IPS-18a (cell line): ENCODE measurements at regions not wholly inside any gene's neighbourhood (a gene's known extent, or its start where the extent isn't known, plus 50 kb on each side); places are given as distances from the start of the nearest gene placed in this dataset.

Experiments used
- H3K27ac ChIP-seq: one replicate; pipeline ENCODE4 v1.5.1; 2013; ENCODE audit warnings: low read length
- H3K27me3 ChIP-seq: one replicate; pipeline ENCODE4 v1.6.1; 2013; ENCODE audit warnings: mild to moderate bottlenecking, low read length; ENCODE audit not compliant: control insufficient read depth, insufficient read depth
- H3K36me3 ChIP-seq: one replicate; pipeline ENCODE4 v1.6.1; 2013; ENCODE audit warnings: low read depth, low read length; ENCODE audit not compliant: control insufficient read depth
- H3K4me1 ChIP-seq: one replicate; pipeline ENCODE4 v1.6.1; 2013; ENCODE audit warnings: low read depth, low read length; ENCODE audit not compliant: control insufficient read depth
- H3K4me3 ChIP-seq: one replicate; pipeline ENCODE4 v1.5.1; 2013; ENCODE audit warnings: low read length
- H3K9ac ChIP-seq: one replicate; pipeline ENCODE4 v1.6.1; 2013; ENCODE audit warnings: mild to moderate bottlenecking, low read length, moderate library complexity
- H3K9me3 ChIP-seq: one replicate; pipeline ENCODE4 v1.6.1; 2013; ENCODE audit warnings: low read depth, low read length; ENCODE audit not compliant: control insufficient read depth

GRCh38 chr15:77860071-77860691 is 217.3 kb downstream of the TBC1D2B start:
- H3K9ac ChIP-seq: no peak overlapping the region
- no peak overlapping the region for H3K4me3 ChIP-seq
- no peaks in the 10 kb centered on the region for H3K36me3 ChIP-seq
- H3K9me3 ChIP-seq: no peaks in the 10 kb centered on the region
- peaks cover 9% of the 10 kb centered on the region for H3K4me1 ChIP-seq
- H3K27ac ChIP-seq: no peak overlapping the region
- H3K27me3 ChIP-seq: no peaks in the 10 kb centered on the region

- H3K9me3 ChIP-seq: no peaks in the 10 kb centered on the region
Observed at GRCh38 chr15:77859491-77860060, 217.9 kb downstream of the TBC1D2B start.

DNA sequence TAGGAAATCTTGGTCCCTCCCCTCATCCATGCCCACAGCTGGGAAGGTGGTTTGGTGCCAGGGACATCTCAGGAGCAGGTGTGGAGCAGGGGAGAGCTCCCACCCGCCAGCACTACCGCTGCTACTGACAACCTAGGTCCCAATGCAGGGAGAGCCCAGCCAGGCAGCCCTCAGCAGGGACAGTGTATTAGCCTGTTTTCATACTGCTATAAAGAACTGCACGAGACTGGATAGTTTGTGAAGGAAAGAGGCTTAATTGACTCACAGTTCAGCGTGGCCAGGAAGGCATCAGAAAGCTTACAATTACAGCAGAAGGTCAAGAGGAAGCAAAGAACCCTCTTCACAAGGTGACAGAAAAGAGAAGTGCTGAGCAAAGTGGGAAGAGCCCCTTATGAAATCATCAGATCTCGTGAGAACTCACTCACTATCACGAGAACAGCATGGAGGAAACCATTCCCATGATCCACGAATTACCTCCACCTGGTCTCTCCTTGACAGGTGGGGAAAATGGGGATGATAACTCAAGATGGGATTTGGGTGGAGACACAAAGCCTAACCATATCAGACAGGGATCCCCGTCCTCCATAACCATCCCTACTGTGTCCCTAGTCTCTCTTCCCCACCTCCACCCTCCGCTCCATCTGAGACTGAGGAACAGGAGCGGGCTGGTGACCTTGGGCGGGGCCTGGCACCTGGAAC is 218.6 kb downstream of the TBC1D2B start:
- H3K9ac ChIP-seq: no peak overlapping the region
- no peak overlapping the region for H3K27ac ChIP-seq
- H3K4me3 ChIP-seq: no peak overlapping the region
- no peaks in the 10 kb centered on the region for H3K27me3 ChIP-seq
- no peaks in the 10 kb centered on the region for H3K36me3 ChIP-seq
- H3K4me1 ChIP-seq: peaks cover 4% of the 10 kb centered on the region
- no peaks in the 10 kb centered on the region for H3K9me3 ChIP-seq

More at GRCh38 chr15:77859491-77860060, 217.9 kb downstream of the TBC1D2B start:
- no peak overlapping the region for H3K27ac ChIP-seq
- no peaks in the 10 kb centered on the region for H3K36me3 ChIP-seq
- H3K9ac ChIP-seq: no peak overlapping the region
- H3K4me1 ChIP-seq: peaks cover 9% of the 10 kb centered on the region
- no peak overlapping the region for H3K4me3 ChIP-seq
- no peaks in the 10 kb centered on the region for H3K27me3 ChIP-seq

- H3K27me3 ChIP-seq: no peaks in the 10 kb centered on the region
- H3K4me1 ChIP-seq: no peaks in the 10 kb centered on the region
- H3K36me3 ChIP-seq: no peaks in the 10 kb centered on the region
- no peaks in the 10 kb centered on the region for H3K9me3 ChIP-seq
- no peak overlapping the region for H3K9ac ChIP-seq
- no peak overlapping the region for H3K27ac ChIP-seq
- no peak overlapping the region for H3K4me3 ChIP-seq
Observed at GRCh38 chr15:77857419-77857818, 220.1 kb downstream of the TBC1D2B start.

DNA sequence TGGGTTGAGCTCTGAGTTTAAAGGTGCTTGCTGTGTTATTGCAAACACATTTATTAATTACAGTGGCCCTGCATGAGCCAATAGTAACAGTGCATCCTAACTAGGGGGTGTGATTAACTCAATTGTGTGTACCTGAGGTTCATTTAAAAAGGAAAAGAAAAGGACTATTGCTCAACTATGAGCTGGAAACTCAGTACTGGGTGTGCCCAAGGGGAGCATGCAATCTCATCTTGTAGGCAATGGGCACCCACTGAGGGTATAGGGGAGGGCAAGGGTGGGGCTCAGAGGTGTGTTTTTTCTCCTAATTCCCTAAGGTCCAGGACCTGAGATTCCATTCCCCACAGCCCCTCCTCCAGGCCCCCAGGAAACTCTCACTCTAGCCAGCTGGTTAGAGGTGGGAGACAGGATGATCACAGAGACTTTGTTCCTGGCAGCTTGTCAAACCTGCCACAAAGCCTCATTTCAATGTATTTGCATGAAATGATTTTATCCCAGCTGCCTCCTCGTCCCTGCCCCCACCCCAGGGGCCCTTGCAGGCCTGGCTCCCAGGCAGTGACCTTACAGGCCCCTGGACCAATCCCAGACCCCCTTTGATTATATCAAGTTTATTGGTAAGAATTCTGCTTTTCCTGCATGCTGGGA is 220.7 kb downstream of the TBC1D2B start:
- Histone ChIP-seq H3K4me1 (no peaks in the 10 kb centered on the region), H3K9me3 (no peaks in the 10 kb centered on the region), H3K36me3 (no peaks in the 10 kb centered on the region), H3K27ac (no peak overlapping the region), H3K4me3 (no peak overlapping the region), H3K9ac (no peak overlapping the region), H3K27me3 (no peaks in the 10 kb centered on the region)

DNA sequence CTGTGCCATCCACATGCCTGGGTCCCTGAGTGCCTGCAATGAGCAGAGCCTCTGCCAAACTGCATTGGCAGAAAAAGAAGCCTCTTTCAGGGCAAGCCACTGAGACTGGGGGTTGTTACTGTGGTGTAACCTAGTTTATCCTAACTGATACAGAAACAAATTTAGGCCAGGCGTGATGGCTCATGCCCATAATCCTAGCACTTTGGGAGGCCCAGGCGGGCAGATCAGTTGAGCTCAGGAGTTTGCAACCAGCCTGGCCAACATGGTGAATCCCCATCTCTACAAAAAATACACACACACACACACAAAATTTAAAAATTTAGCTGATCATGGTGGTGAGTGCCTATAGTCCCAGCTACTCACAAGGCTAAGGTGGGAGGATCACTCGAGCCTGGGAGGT is 221.6 kb downstream of the TBC1D2B start:
- Histone ChIP-seq H3K4me1 (no peaks in the 10 kb centered on the region), H3K9ac (no peak overlapping the region), H3K27me3 (no peaks in the 10 kb centered on the region), H3K9me3 (no peaks in the 10 kb centered on the region), H3K36me3 (no peaks in the 10 kb centered on the region), H3K4me3 (no peak overlapping the region), H3K27ac (no peak overlapping the region)

GRCh38 chr15:77854980-77855379 is 222.3 kb upstream of the LINGO1 start:
- H3K27ac ChIP-seq: no peak overlapping the region
- no peaks in the 10 kb centered on the region for H3K4me1 ChIP-seq
- H3K36me3 ChIP-seq: no peaks in the 10 kb centered on the region
- no peaks in the 10 kb centered on the region for H3K9me3 ChIP-seq
- H3K9ac ChIP-seq: no peak overlapping the region
- no peak overlapping the region for H3K4me3 ChIP-seq
- no peaks in the 10 kb centered on the region for H3K27me3 ChIP-seq

- Histone ChIP-seq H3K27me3 (no peaks in the 10 kb centered on the region), H3K36me3 (no peaks in the 10 kb centered on the region), H3K4me3 (no peak overlapping the region), H3K9me3 (no peaks in the 10 kb centered on the region), H3K4me1 (no peaks in the 10 kb centered on the region), H3K27ac (no peak overlapping the region), H3K9ac (no peak overlapping the region)
Observed at GRCh38 chr15:77853910-77854309, 221.2 kb upstream of the LINGO1 start.

GRCh38 chr15:77853008-77853328 is 220.3 kb upstream of the LINGO1 start:
- no peaks in the 10 kb centered on the region for H3K9me3 ChIP-seq
- no peak overlapping the region for H3K4me3 ChIP-seq
- H3K9ac ChIP-seq: no peak overlapping the region
- H3K27me3 ChIP-seq: no peaks in the 10 kb centered on the region
- H3K4me1 ChIP-seq: no peaks in the 10 kb centered on the region
- H3K27ac ChIP-seq: no peak overlapping the region
- H3K36me3 ChIP-seq: no peaks in the 10 kb centered on the region

DNA sequence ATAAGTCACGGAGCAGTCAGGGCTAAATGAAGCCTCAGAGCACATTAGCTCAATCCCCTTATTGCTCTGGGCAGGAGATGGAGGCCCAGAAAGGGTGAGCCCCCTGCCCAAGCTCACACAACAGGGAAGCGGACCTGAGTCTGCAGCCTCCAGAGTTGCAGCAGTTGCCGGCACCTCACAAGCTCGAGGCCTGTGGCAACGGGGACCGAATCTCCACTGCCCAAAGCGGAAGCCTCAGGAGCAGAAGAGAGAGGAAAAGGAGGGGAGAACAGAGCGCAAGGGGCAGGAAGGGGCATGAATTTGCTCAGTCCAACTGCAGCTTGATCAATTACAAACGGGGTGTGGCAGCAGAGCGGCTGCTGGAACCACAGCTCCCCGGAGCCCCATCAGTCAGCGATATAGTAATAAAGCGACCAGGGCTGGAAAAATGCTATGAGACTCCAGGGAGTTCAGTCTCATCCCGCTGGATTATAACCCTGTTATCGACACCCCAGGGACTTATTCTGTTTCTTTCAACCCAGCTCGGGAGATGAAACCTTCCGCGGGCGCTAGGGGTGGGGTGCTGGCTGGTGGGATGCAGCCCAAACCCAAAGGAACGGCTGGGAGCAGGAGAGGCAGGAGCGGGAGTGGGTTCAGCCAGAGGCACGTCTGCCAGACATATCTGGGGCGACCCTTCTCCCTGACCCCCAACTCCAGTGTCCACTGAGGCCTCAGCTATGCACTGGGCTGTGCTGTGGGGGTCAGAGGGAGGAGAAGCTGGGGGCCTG is 219.7 kb upstream of the LINGO1 start:
- no peaks in the 10 kb centered on the region for H3K27me3 ChIP-seq

GRCh38 chr15:77851691-77852090 is 219.0 kb upstream of the LINGO1 start:
- Histone ChIP-seq H3K4me1 (no peaks in the 10 kb centered on the region), H3K9ac (no peak overlapping the region), H3K27me3 (no peaks in the 10 kb centered on the region), H3K36me3 (no peaks in the 10 kb centered on the region), H3K27ac (no peak overlapping the region), H3K9me3 (no peaks in the 10 kb centered on the region), H3K4me3 (no peak overlapping the region)

More for the DNA sequence above, 219.7 kb upstream of the LINGO1 start:
- no peak overlapping the region for H3K27ac ChIP-seq
- no peaks in the 10 kb centered on the region for H3K36me3 ChIP-seq
- H3K9me3 ChIP-seq: no peaks in the 10 kb centered on the region
- no peak overlapping the region for H3K9ac ChIP-seq
- H3K4me3 ChIP-seq: no peak overlapping the region
- no peaks in the 10 kb centered on the region for H3K4me1 ChIP-seq
